Lower leg skin (tissue), 3 donors: ENCODE measurements at regions not wholly inside any gene's neighbourhood (a gene's known extent, or its start where the extent isn't known, plus 50 kb on each side); places are given as distances from the start of the nearest gene placed in this dataset.

Experiments
- CTCF ChIP-seq, 3 donors: fragments of 450-650 bp; IDR thresholded peaks; one replicate each; pipeline ENCODE4 v1.5.1; 2016; ENCODE audit warnings: antibody characterized with exemption in 3 of 3, mild to moderate bottlenecking in 3 of 3, moderate library complexity in 2 of 3
- POLR2A ChIP-seq, 2 donors: fragments of 450-650 bp; IDR thresholded peaks; one replicate each; pipeline ENCODE4 v1.6.1; 2016 to 2017; ENCODE audit warnings: antibody characterized with exemption in 2 of 2, mild to moderate bottlenecking in 1 of 2, moderate library complexity in 1 of 2

DNA sequence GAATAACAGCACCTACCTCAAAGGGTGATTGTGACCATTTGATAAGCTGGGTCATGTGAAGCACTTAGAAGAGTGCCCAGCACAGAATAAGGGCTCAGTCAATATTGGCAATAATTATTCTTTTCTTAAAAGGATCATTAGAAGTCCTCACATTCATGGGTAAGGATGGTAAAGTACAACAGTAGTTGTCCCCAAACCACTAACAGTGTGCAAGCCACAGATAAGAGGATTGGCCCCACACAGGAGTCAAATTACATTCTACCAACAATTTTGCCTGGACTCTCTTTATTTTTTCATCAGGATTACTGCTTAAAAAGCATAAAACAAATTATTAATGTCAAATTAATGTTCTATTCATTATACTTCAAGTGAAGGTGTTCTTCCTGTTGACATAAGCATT lies 271.5 kb upstream of the PDGFD start:
- TF ChIP-seq CTCF (IDR thresholded peaks at IDR 0.05) (no peak), POLR2A (IDR thresholded peaks at IDR 0.05) (no peak)
